ENCODE measurements at regions not wholly inside any gene's neighbourhood (a gene's known extent, or its start where the extent isn't known, plus 50 kb on each side); places are given as distances from the start of the nearest gene placed in this dataset.

GRCh38 chr21:41653243-41653953, 113.5 kb downstream of the RIPK4 start:
- DNase-seq (ENCODE audit: low read depth in 2 of 2): no peak

- DNase-seq (ENCODE audit: low read depth in 2 of 2): no peak
Measured at GRCh38 chr21:41651830-41652229, 115.0 kb downstream of the RIPK4 start.

DNA sequence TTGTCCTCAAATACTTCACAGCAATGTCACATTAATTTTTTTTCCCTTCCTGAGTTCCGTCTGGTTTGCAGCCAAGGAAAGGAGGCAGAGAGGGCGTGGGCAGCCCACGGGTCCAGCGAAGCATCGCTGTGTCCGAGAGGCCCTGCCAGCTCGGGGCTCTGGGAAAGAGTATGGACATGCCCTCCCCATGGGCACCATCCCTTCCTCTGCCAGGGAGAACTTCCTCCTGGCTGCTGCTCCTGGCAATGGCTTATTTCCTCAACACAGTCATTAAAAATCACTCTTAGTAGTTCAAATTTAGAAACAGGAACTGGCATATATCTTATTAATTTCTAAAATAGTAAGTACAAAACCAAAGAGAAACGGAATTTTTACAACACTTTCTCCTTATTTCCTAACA, 115.4 kb downstream of the RIPK4 start:
- no peak for DNase-seq (ENCODE audit: low read depth in 2 of 2)

DNA sequence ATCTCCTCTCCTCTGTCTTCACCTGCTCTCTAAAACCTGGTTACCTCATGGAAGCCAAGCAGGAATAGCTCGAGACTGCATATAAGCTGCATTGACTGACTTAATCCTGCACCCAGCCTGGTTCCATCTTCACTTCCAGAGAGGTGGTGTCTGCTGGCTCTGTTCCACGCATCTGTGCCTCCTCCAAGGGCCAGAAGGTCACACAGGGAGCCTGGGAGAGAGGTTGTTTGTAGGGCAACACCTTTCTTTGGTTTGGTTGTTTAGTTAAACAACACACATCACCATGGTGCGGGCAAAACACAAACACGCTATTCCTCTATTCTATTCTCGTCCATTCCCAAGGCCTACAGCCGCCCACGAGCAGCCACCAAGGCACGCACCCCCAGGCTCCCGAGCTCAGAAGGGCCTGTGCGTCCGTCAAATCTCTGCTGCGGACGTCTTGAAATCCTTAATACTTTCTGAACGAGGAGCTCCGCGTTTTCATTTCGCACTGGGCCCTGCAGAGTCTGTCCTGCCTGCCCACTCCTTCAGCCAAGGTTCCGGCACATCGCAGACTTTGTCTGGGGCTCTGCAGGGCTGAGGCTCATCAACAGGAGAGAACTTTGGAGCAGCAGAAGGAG, 116.2 kb downstream of the RIPK4 start:
- no peak for DNase-seq (ENCODE audit: low read depth in 2 of 2)

DNA sequence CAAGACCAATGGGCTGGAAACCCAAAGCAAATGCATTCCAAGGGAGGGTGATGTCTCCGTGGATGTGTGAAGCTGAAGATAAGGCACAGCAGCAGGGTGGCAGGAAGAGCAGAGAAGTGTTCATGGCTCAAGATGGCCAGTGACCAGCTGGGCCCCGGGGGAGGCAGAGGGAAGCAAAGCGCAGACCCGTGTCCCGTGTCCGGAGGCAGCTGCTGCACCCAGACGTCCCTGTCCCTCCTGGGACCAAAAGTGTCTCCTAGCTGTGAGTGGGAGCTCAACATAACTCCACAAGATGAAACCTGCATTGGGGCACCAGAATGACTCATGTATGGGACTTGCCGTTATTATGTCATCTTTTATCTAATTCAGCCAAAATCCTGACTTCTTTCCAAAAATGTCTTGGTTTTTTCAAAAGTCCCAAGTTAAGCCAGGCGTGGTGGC, 118.2 kb downstream of the RIPK4 start:
- DNase-seq (ENCODE audit: low read depth in 2 of 2): no peak

DNA sequence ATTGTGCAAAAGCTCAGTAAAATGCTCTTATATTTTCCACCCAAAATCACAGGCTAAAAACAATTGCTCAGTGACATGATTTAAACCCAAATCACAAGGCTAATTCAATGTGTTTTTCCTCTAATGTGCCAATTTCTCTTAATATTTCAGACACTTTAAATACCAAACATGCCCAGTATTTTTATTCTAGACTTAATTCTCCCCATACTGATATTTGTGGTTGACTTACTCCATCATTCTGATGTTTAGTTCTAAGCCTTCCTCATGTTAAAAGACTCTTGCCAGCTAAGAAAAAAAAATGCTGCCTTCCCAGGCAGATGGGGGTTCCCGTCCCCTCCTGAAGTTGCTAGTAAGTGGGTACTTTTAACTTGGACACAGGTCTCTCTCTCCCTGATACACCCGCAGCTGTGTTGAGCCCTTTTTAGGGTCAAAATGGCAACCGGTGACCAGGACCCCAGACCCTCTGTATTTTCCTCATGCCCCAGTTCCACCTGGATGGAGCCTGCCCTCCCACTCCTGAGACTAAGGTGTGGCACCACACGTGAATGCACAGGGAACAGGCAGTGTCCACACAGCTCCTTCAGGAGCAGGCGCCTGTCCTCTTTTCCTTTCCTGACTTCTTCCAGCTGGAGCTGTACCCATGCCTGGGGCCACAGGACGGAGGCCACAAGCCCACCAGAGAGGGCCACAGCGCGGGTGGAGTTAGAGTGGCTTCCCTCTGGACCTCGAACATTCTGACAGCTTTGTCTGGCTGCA, 118.9 kb downstream of the RIPK4 start:
- DNase-seq (ENCODE audit: low read depth in 2 of 2): no peak

GRCh38 chr21:41643246-41643966, 123.4 kb downstream of the RIPK4 start:
- DNase-seq (ENCODE audit: low read depth in 2 of 2): no peak

DNA sequence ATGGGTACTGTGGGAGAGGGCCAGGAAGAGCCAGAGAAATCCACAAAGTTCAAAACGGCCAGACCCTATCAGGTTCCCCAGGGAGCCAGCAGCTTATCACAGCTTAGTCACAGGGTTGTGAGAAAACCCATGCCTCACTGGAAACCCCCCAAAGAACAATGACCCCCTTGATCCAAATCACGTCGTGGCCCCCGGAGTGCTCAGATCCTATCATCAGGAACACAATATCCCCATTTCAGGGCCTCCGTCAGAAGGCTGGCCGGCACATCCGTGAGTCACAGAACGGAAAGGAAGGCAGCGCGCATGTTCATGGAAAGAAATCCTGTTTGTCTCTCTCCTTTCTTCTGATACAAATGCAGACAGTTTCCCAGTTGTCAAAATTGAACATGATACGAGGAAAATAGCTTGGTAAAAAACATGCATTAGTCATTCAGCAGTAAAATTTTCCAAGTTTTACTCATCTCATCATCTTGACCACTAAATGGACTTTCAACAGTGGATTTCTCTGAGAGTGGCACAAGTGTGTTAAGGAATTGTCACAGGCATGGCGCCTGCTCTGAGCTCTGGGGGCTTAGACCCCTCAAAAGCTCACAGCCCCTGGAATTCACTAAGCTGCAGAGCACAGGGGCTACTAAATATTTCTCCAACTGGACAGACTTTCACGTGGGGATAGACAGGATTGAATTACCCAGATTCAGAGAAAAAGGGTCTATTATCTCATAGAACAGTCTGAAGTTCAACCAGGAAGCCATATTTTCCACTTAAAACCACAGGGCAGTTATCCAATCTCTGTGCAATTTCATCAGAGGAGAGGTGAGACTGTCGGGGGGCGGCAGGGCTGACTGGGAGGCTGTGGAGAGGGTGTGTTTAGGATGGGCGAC, 124.8 kb downstream of the RIPK4 start:
- DNase-seq (ENCODE audit: low read depth in 2 of 2): no peak

DNA sequence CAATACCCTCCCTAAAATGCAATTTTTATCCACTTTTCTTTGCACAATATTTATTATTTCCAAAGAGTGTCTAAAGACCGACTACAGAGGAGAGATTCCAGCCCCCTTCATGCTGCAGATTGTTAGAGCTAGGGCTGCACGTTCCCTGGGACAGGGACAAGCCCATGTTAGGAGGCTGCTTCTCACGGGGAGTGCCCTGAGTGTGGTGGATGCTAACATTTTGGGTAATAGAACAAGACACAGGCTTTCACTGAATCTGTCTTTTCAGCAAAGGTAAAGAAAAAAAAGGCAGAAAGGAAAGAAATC, 125.4 kb downstream of the RIPK4 start:
- DNase-seq (ENCODE audit: low read depth in 2 of 2): no peak

- DNase-seq (ENCODE audit: low read depth in 2 of 2): no peak
Measured at GRCh38 chr21:41640748-41641509, 125.9 kb downstream of the RIPK4 start.

- DNase-seq (ENCODE audit: low read depth in 2 of 2): no peak
Measured at GRCh38 chr21:41639766-41640165, 127.1 kb downstream of the RIPK4 start.

DNA sequence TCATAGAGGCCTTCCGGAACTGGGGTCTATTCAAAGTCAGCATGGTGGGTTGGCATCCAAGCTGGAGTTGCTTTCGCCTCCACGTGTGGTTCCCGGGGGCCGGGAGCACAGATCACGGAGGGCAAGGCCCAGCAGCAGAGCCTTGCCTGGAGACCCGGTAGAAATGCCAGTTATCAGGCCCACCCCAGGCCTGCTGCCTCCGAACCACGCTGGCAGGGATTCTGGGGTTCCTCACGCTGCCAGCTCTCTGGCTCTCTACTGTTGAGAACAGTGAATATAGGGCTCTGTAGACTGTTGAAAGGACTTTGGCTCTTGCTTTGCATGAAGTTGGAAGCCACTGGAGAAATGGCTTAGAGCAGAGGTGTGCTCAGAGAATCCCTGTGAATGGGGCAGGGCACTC, 127.5 kb downstream of the RIPK4 start:
- DNase-seq (ENCODE audit: low read depth in 2 of 2): no peak

- DNase-seq (ENCODE audit: low read depth in 2 of 2): no peak
Measured at GRCh38 chr21:41638201-41638790, 128.6 kb downstream of the RIPK4 start.

DNA sequence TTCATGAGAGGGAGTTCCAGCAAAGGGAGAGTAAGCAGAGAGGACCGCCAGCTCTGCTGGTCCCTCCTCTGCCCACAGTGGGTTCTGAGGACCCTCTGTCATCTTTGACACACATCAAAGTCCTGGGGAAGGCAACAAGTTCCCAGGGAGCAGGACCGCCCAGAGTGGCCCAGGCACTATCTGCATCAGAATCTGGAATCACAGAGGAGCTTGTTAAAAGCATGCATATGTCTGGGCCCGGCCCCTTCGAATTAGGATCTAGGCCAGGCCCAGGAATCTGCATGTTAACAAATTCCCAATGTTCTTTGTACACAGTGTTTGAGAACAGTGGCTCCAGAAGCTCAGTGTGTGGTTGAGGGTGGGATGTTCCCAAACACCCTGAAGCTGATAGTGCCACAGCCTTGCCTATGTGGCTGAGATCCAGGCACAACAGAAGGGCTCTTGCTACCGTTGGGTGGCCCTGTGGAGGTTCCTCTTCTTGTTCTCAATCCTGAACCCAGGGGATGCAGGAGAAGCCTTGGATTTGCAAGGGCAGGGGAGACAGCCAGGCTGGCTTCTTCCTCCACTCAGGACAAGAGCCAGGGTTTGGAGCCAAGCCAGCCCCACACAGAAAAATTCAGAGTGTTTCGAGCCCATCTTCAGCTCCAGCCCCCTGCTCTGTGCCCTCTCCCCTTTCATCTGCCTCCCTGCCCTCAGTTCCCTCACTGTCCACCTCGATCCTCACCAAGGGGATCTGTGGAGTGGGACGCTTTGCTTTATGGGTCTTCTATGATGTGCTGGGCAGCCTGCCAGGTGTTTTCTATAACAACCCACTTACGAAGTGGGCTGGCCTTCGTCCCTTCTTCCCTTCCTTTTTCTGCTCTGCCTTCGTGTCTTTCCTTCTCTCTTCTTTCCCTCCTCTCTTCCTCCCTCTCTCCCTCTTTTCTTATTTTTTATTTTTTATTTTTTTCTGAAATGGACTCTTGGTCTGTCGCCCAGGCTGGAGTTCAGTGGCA, 129.0 kb upstream of the TMPRSS2 start:
- DNase-seq (ENCODE audit: low read depth in 2 of 2): no peak

DNA sequence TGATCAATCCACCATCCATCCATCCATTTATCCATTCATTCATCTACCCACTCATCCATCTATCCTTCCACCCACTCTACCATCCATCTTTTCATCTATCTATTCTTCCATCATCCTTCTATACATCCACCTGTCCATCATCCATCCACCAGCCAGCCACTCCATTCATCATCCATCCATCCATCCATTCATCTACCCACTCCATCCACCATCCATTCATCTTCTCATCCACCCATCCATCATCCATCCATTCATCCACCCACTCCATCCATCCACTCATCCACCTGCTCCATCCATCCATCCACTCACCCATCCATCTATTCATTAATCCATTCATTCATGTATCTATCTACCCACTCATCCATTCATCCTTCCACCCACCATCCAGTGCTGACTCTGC, 127.9 kb upstream of the TMPRSS2 start:
- no peak for DNase-seq (ENCODE audit: low read depth in 2 of 2)

DNA sequence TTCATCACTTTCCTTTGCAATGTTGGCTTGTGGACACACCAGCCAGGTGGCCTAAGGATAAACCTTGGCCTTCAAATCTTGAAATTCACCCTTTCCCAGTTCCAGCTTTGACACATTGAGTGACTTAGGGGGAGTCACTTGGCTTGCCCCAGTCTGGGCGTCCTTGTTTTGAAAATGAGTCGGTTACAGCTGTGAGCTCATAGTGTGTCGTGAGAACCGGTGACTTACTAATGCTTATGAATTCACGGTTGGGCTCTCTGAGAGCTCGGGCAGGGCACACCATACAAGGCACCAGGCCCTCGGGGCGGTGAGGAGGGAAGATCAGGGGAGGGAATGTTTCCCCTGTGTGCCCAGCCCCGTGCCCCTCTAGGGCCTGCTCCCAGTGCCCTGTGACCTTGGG, 126.9 kb upstream of the TMPRSS2 start:
- no peak for DNase-seq (ENCODE audit: low read depth in 2 of 2)

- no peak for DNase-seq (ENCODE audit: low read depth in 2 of 2)
Measured at GRCh38 chr21:41634211-41634694, 126.3 kb upstream of the TMPRSS2 start.

- no peak for DNase-seq (ENCODE audit: low read depth in 2 of 2)
Measured at GRCh38 chr21:41633627-41634026, 125.7 kb upstream of the TMPRSS2 start.

All from activated CD4-positive, alpha-beta T cell treated with anti-CD3 and anti-CD28 coated beads for 24 hours (primary cell).